HEK293 (cell line): ENCODE measurements at regions not wholly inside any gene's neighbourhood (a gene's known extent, or its start where the extent isn't known, plus 50 kb on each side); places are given as distances from the start of the nearest gene placed in this dataset.

Source experiments
- CTCF ChIA-PET: fragments of 350-600 bp; formaldehyde crosslinking; extraction: SDS; loops from one replicate; lab custom pipeline; 2021; ENCODE audit warnings: antibody characterized with exemption; lab: Yijun Ruan, JAX
- POLR2A ChIA-PET: fragments of 300-600 bp; formaldehyde crosslinking; extraction: SDS; loops from one replicate; lab custom pipeline; 2020; ENCODE audit warnings: antibody characterized with exemption, inconsistent platforms; lab: Yijun Ruan, JAX
- H3K27ac ChIP-seq: fragments of 200-500 bp; sonication (Bioruptor generic); 2 replicates; pipeline ENCODE4 v1.5.1; 2014; ENCODE audit warnings: low read depth, low read length, control low read depth, inconsistent platforms; ENCODE audit errors: extremely low read depth
- H3K36me3 ChIP-seq, 2 experiments: fragments of 200-500 bp in 1 of 2; sonication (Bioruptor generic) in 1 of 2; 1 replicate in 1 of 2; 2 replicates in 1 of 2; pipeline ENCODE4 v1.5.1; 2014 to 2017; ENCODE audit warnings: inconsistent platforms in 2 of 2, low read length in 2 of 2; ENCODE audit not compliant: control insufficient read depth in 2 of 2, insufficient read depth in 1 of 2
- H3K4me1 ChIP-seq: fragments of 200-500 bp; sonication (Bioruptor generic); 2 replicates; pipeline ENCODE4 v1.5.1; 2014; ENCODE audit warnings: mild to moderate bottlenecking, low read length, inconsistent platforms; ENCODE audit not compliant: control insufficient read depth, insufficient read depth
- H3K4me3 ChIP-seq: 2 replicates; pipeline ENCODE4 v1.5.1; 2011; ENCODE audit warnings: low read depth, mild to moderate bottlenecking, control low read depth, low read length, moderate library complexity
- H3K9me3 ChIP-seq: fragments of 200-500 bp; sonication (Bioruptor generic); 2 replicates; pipeline ENCODE4 v1.5.1; 2014; ENCODE audit warnings: low read depth, low read length, inconsistent platforms; ENCODE audit not compliant: control insufficient read depth, insufficient read depth
- GLI2 ChIP-seq: fragments of 450-650 bp; formaldehyde crosslinking; IDR thresholded peaks from 2 replicates; pipeline ENCODE4; 2017; ENCODE audit warnings: missing biosample characterization, missing genetic modification characterization, low read depth, borderline replicate concordance
- HIC1 ChIP-seq: fragments of 450-650 bp; formaldehyde crosslinking; IDR thresholded peaks from 2 replicates; pipeline ENCODE4 v1.5.1; 2016; ENCODE audit warnings: missing biosample characterization, missing genetic modification characterization
- IKZF3 ChIP-seq: fragments of 450-650 bp; IDR thresholded peaks from 2 replicates; pipeline ENCODE4 v1.5.0; 2018; ENCODE audit warnings: missing biosample characterization, mild to moderate bottlenecking, missing genetic modification characterization, moderate library complexity
- KLF1 ChIP-seq: fragments of 450-650 bp; formaldehyde crosslinking; IDR thresholded peaks from 2 replicates; pipeline ENCODE4 v1.5.1; 2016; ENCODE audit warnings: missing biosample characterization, missing genetic modification characterization
- PRDM4 ChIP-seq: fragments of 450-650 bp; formaldehyde crosslinking; IDR thresholded peaks from 2 replicates; pipeline ENCODE4 v1.5.1; 2017; ENCODE audit warnings: missing biosample characterization, missing genetic modification characterization
- SCRT2 ChIP-seq: fragments of 450-650 bp; formaldehyde crosslinking; IDR thresholded peaks from 2 replicates; pipeline ENCODE4 v1.5.1; 2016; ENCODE audit warnings: missing biosample characterization, missing genetic modification characterization
- SP7 ChIP-seq: fragments of 450-650 bp; formaldehyde crosslinking; IDR thresholded peaks from 2 replicates; pipeline ENCODE4 v1.5.1; 2016; ENCODE audit warnings: missing biosample characterization, missing genetic modification characterization
- ZBTB26 ChIP-seq: fragments of 450-650 bp; formaldehyde crosslinking; optimal IDR thresholded peaks from 2 replicates; pipeline ENCODE3; 2016; ENCODE audit warnings: missing biosample characterization, mild to moderate bottlenecking, missing genetic modification characterization
- ZNF140 ChIP-seq: fragments of 450-650 bp; formaldehyde crosslinking; IDR thresholded peaks from 2 replicates; pipeline ENCODE4 v1.5.1; 2016; ENCODE audit warnings: missing biosample characterization, missing genetic modification characterization
- ZNF221 ChIP-seq: fragments of 450-650 bp; formaldehyde crosslinking; IDR thresholded peaks from 2 replicates; pipeline ENCODE4 v1.5.1; 2017; ENCODE audit warnings: missing biosample characterization, missing genetic modification characterization, borderline replicate concordance
- ZNF23 ChIP-seq: fragments of 450-650 bp; formaldehyde crosslinking; IDR thresholded peaks from 2 replicates; pipeline ENCODE4 v1.5.1; 2016; ENCODE audit warnings: missing biosample characterization, missing genetic modification characterization, borderline replicate concordance
- ZNF335 ChIP-seq: fragments of 450-650 bp; formaldehyde crosslinking; conservative IDR thresholded peaks from 2 replicates; pipeline ENCODE4 v1.5.1; 2016; ENCODE audit warnings: missing biosample characterization, missing genetic modification characterization
- ZNF341 ChIP-seq: fragments of 450-650 bp; formaldehyde crosslinking; IDR thresholded peaks from 2 replicates; pipeline ENCODE4; 2016; ENCODE audit warnings: low read depth, missing biosample characterization, missing genetic modification characterization
- ZNF514 ChIP-seq: fragments of 450-650 bp; formaldehyde crosslinking; IDR thresholded peaks from 2 replicates; pipeline ENCODE4 v1.5.1; 2016; ENCODE audit warnings: missing biosample characterization, missing genetic modification characterization
- ZNF521 ChIP-seq: fragments of 450-650 bp; formaldehyde crosslinking; IDR thresholded peaks from 2 replicates; pipeline ENCODE4 v1.5.1; 2017; ENCODE audit warnings: missing biosample characterization, mild to moderate bottlenecking, missing genetic modification characterization
- ZNF558 ChIP-seq: fragments of 450-650 bp; formaldehyde crosslinking; IDR thresholded peaks from 2 replicates; pipeline ENCODE4 v1.5.1; 2016; ENCODE audit warnings: missing biosample characterization, missing genetic modification characterization
- ZNF580 ChIP-seq: fragments of 450-650 bp; formaldehyde crosslinking; IDR thresholded peaks from 2 replicates; pipeline ENCODE4 v1.5.1; 2016; ENCODE audit warnings: missing biosample characterization, missing genetic modification characterization
- ZNF596 ChIP-seq: fragments of 450-650 bp; IDR thresholded peaks from 2 replicates; pipeline ENCODE4 v1.5.0; 2018; ENCODE audit warnings: missing biosample characterization, mild to moderate bottlenecking, missing genetic modification characterization, moderate library complexity
- ZNF600 ChIP-seq: fragments of 450-650 bp; formaldehyde crosslinking; IDR thresholded peaks from 2 replicates; pipeline ENCODE4 v1.5.1; 2016; ENCODE audit warnings: missing biosample characterization, missing genetic modification characterization
- ZNF629 ChIP-seq: fragments of 450-650 bp; formaldehyde crosslinking; IDR thresholded peaks from 2 replicates; pipeline ENCODE4 v1.5.1; 2017; ENCODE audit warnings: missing biosample characterization, missing genetic modification characterization
- ZNF677 ChIP-seq: fragments of 450-650 bp; IDR thresholded peaks from 2 replicates; pipeline ENCODE4 v1.5.0; 2018; ENCODE audit warnings: missing biosample characterization, mild to moderate bottlenecking, missing genetic modification characterization, moderate library complexity
- ZNF776 ChIP-seq: fragments of 450-650 bp; formaldehyde crosslinking; IDR thresholded peaks from 2 replicates; pipeline ENCODE4 v1.5.0; 2017; ENCODE audit warnings: missing biosample characterization, missing genetic modification characterization, borderline replicate concordance
- TF ChIP-seq, protein P1 (sequence below): fragments of 450-650 bp; formaldehyde crosslinking; IDR thresholded peaks from 2 replicates; pipeline ENCODE4 v1.5.1; 2016; ENCODE audit warnings: missing biosample characterization, missing genetic modification characterization
- TF ChIP-seq, protein P2 (sequence below): fragments of 450-650 bp; formaldehyde crosslinking; IDR thresholded peaks from 2 replicates; pipeline ENCODE4 v1.5.1; 2017; ENCODE audit warnings: missing biosample characterization, missing genetic modification characterization
- TF ChIP-seq, protein P3 (sequence below): fragments of 450-650 bp; formaldehyde crosslinking; IDR thresholded peaks from 2 replicates; pipeline ENCODE4 v1.5.0; 2017; ENCODE audit warnings: missing biosample characterization, missing genetic modification characterization, borderline replicate concordance

- TF ChIP-seq PRDM4 (tag by site-specific recombination) (no peak), ZNF580 (tag by site-specific recombination) (no peak), SP7 (tag by site-specific recombination) (no peak), ZNF596 (no peak), ZBTB26 (tag by site-specific recombination) (no peak), ZNF677 (no peak), HIC1 (tag by site-specific recombination) (no peak)
Measured at GRCh38 chr3:176916777-176917176, 280.5 kb downstream of the TBL1XR1 start (continued).

GRCh38 chr3:176914764-176915163 lies 282.5 kb downstream of the TBL1XR1 start:
- Histone ChIP-seq H3K36me3 (no peaks in the 10 kb centered on the region), H3K9me3 (no peaks in the 10 kb centered on the region), H3K27ac (no peak overlapping the region), H3K4me3 (no peak overlapping the region), H3K4me1 (no peaks in the 10 kb centered on the region)
- POLR2A ChIA-PET: no interaction called here
- CTCF ChIA-PET: interaction anchor here (0.7 kb wide), 1 partner anchor 43 kb away, joined by 4 read pairs; no protein-coding TSS in a partner anchor
- TF ChIP-seq IKZF3 (tag by site-specific recombination) (no peak), ZNF600 (no peak), ZNF629 (tag by site-specific recombination) (no peak), ZNF140 (tag by site-specific recombination) (no peak), ZNF335 (no peak), GLI2 (no peak), ZNF558 (no peak), KLF1 (tag by site-specific recombination) (no peak), ZNF341 (tag by site-specific recombination) (no peak), ZNF776 (tag by site-specific recombination) (no peak), ZNF677 (no peak), SCRT2 (tag by site-specific recombination) (no peak), ZNF521 (tag by site-specific recombination) (no peak), ZNF514 (tag by site-specific recombination) (no peak), ZNF23 (tag by site-specific recombination) (no peak), ZNF221 (no peak)
- TF ChIP-seq, protein P1, sequence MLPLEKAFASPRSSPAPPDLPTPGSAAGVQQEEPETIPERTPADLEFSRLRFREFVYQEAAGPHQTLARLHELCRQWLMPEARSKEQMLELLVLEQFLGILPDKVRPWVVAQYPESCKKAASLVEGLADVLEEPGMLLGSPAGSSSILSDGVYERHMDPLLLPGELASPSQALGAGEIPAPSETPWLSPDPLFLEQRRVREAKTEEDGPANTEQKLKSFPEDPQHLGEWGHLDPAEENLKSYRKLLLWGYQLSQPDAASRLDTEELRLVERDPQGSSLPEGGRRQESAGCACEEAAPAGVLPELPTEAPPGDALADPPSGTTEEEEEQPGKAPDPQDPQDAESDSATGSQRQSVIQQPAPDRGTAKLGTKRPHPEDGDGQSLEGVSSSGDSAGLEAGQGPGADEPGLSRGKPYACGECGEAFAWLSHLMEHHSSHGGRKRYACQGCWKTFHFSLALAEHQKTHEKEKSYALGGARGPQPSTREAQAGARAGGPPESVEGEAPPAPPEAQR: no peak
- TF ChIP-seq, protein P2, sequence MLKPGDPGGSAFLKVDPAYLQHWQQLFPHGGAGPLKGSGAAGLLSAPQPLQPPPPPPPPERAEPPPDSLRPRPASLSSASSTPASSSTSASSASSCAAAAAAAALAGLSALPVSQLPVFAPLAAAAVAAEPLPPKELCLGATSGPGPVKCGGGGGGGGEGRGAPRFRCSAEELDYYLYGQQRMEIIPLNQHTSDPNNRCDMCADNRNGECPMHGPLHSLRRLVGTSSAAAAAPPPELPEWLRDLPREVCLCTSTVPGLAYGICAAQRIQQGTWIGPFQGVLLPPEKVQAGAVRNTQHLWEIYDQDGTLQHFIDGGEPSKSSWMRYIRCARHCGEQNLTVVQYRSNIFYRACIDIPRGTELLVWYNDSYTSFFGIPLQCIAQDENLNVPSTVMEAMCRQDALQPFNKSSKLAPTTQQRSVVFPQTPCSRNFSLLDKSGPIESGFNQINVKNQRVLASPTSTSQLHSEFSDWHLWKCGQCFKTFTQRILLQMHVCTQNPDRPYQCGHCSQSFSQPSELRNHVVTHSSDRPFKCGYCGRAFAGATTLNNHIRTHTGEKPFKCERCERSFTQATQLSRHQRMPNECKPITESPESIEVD (tag by site-specific recombination): no peak
- TF ChIP-seq, protein P3, sequence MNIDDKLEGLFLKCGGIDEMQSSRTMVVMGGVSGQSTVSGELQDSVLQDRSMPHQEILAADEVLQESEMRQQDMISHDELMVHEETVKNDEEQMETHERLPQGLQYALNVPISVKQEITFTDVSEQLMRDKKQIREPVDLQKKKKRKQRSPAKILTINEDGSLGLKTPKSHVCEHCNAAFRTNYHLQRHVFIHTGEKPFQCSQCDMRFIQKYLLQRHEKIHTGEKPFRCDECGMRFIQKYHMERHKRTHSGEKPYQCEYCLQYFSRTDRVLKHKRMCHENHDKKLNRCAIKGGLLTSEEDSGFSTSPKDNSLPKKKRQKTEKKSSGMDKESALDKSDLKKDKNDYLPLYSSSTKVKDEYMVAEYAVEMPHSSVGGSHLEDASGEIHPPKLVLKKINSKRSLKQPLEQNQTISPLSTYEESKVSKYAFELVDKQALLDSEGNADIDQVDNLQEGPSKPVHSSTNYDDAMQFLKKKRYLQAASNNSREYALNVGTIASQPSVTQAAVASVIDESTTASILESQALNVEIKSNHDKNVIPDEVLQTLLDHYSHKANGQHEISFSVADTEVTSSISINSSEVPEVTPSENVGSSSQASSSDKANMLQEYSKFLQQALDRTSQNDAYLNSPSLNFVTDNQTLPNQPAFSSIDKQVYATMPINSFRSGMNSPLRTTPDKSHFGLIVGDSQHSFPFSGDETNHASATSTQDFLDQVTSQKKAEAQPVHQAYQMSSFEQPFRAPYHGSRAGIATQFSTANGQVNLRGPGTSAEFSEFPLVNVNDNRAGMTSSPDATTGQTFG: no peak
